A549 (cell line): ENCODE measurements at regions not wholly inside any gene's neighbourhood (a gene's known extent, or its start where the extent isn't known, plus 50 kb on each side); places are given as distances from the start of the nearest gene placed in this dataset.

Experiments used
- CHD2 ChIP-seq: fragments of 150-350 bp; IDR thresholded peaks from 2 replicates; pipeline ENCODE4 v1.6.1; 2014; ENCODE audit warnings: low read length; ENCODE audit not compliant: partially characterized antibody
- CTCF ChIP-seq: fragments of >200 bp; sonication (Bioruptor Twin); formaldehyde crosslinking; IDR thresholded peaks from 3 replicates; pipeline ENCODE4 v1.5.1; 2016
- ELK1 ChIP-seq: fragments of 150-350 bp; IDR thresholded peaks from 2 replicates; pipeline ENCODE4 v1.6.1; 2014; ENCODE audit warnings: low read depth, mild to moderate bottlenecking, low read length
- EP300 ChIP-seq, 2 experiments: fragments of >200 bp; sonication (Bioruptor Twin); formaldehyde crosslinking; IDR thresholded peaks; 2 replicates in 1 of 2; 3 replicates in 1 of 2; pipeline ENCODE4 v1.6.1; 2016 to 2017
- MAZ ChIP-seq: fragments of 150-350 bp; IDR thresholded peaks from 2 replicates; pipeline ENCODE4 v1.6.1; 2014; ENCODE audit warnings: antibody characterized with exemption, low read depth, low read length, borderline replicate concordance
- PBX3 ChIP-seq: IDR thresholded peaks from 2 replicates; pipeline ENCODE4 v1.6.1; 2012
- RAD21 ChIP-seq, 2 experiments: fragments of >200 bp in 1 of 2; sonication (Bioruptor Twin) in 1 of 2; formaldehyde crosslinking in 1 of 2; IDR thresholded peaks in 1 of 2; conservative IDR thresholded peaks in 1 of 2; 2 replicates in 1 of 2; 3 replicates in 1 of 2; pipeline ENCODE4 v1.6.1; 2012 to 2018; ENCODE audit warnings: inconsistent platforms in 1 of 2
- SMC3 ChIP-seq: fragments of >200 bp; sonication (Bioruptor Twin); formaldehyde crosslinking; IDR thresholded peaks from 3 replicates; pipeline ENCODE4 v1.6.1; 2018; ENCODE audit warnings: inconsistent platforms

- TF ChIP-seq CTCF (no peak), RAD21 (conservative IDR thresholded peaks at IDR 0.05 in 1 of 2, IDR thresholded peaks at IDR 0.05 in 1 of 2) (no peak), EP300 (IDR thresholded peaks at IDR 0.05) (no peak), MAZ (no peak), PBX3 (no peak), ELK1 (no peak), SMC3 (no peak), CHD2 (no peak)
These were observed 1173.5 kb downstream of the RPA4 start for GRCh38 chrX:98057176-98057575.
